WTC11 (cell line): ENCODE measurements at regions not wholly inside any gene's neighbourhood (a gene's known extent, or its start where the extent isn't known, plus 50 kb on each side); places are given as distances from the start of the nearest gene placed in this dataset.

ENCODE experiments used
- CTCF ChIP-seq: fragments of 200-600 bp; IDR thresholded peaks from 2 replicates; pipeline ENCODE4 v1.8.0; 2022; ENCODE audit warnings: antibody characterized with exemption
- NR1H2 ChIP-seq: sonication (generic); formaldehyde crosslinking; IDR thresholded peaks from 2 replicates; pipeline ENCODE4 v1.9.0; 2021; ENCODE audit warnings: mild to moderate bottlenecking, moderate library complexity, missing genetic modification reagents
- ZBTB21 ChIP-seq: sonication (generic); formaldehyde crosslinking; IDR thresholded peaks from 2 replicates; pipeline ENCODE4 v1.8.1; 2023; ENCODE audit warnings: mild to moderate bottlenecking, missing genetic modification reagents, borderline replicate concordance

GRCh38 chr2:187876554-187876953 lies 322.3 kb upstream of the TFPI start:
- TF ChIP-seq CTCF: no peak
- TF ChIP-seq NR1H2 (CRISPR knock-in tag): no peak
- TF ChIP-seq ZBTB21: no peak
